Hematopoietic multipotent progenitor cell treated with erythropoietin and hydrocortisone succinate and interleukin-3 and kit ligand, for 15 days (in vitro differentiated cells): ENCODE measurements at regions not wholly inside any gene's neighbourhood (a gene's known extent, or its start where the extent isn't known, plus 50 kb on each side); places are given as distances from the start of the nearest gene placed in this dataset.

ENCODE experiments used
- DNase-seq: peaks from one replicate; pipeline ENCODE4 v3.0.0-alpha.2; 2015; ENCODE audit warnings: low spot score

GRCh38 chr4:54915276-54915675, 210.1 kb downstream of the KDR start:
- no peak for DNase-seq

- no peak for DNase-seq
Observed at GRCh38 chr4:54914781-54915180, 210.6 kb downstream of the KDR start.

GRCh38 chr4:54913751-54914526, 211.5 kb downstream of the KDR start:
- no peak for DNase-seq

- DNase-seq = no peak
Observed at GRCh38 chr4:54912155-54912554, 213.2 kb downstream of the KDR start.

- no peak for DNase-seq
Observed at GRCh38 chr4:54909961-54910360, 215.4 kb downstream of the KDR start.

GRCh38 chr4:54908763-54909162, 216.6 kb downstream of the KDR start:
- no peak for DNase-seq

- DNase-seq = no peak
Observed at GRCh38 chr4:54904953-54905352, 220.4 kb downstream of the KDR start.

GRCh38 chr4:54902976-54903375, 222.4 kb downstream of the KDR start:
- DNase-seq = no peak

- no peak for DNase-seq
Observed at GRCh38 chr4:54902271-54902670, 223.1 kb downstream of the KDR start.

GRCh38 chr4:54901202-54901601, 224.2 kb downstream of the KDR start:
- no peak for DNase-seq

- no peak for DNase-seq
Observed at GRCh38 chr4:54898656-54899340, 226.6 kb downstream of the KDR start.

GRCh38 chr4:54898056-54898562, 227.3 kb downstream of the KDR start:
- no peak for DNase-seq

- DNase-seq = no peak
Observed at GRCh38 chr4:54897590-54897989, 227.8 kb downstream of the KDR start.

- no peak for DNase-seq
Observed at GRCh38 chr4:54882616-54883015, 224.9 kb downstream of the KIT start.

- no peak for DNase-seq
Observed at GRCh38 chr4:54879576-54879975, 221.8 kb downstream of the KIT start.

- no peak for DNase-seq
Observed at GRCh38 chr4:54877006-54877405, 219.2 kb downstream of the KIT start.

GRCh38 chr4:54872261-54872660, 214.5 kb downstream of the KIT start:
- no peak for DNase-seq

- no peak for DNase-seq
Observed at GRCh38 chr4:54863571-54864255, 206.0 kb downstream of the KIT start.

- DNase-seq = no peak
Observed at GRCh38 chr4:54861201-54861600, 203.4 kb downstream of the KIT start.

GRCh38 chr4:54855191-54855854, 197.6 kb downstream of the KIT start:
- DNase-seq = no peak

GRCh38 chr4:54852602-54853001, 194.8 kb downstream of the KIT start:
- no peak for DNase-seq

GRCh38 chr4:54852054-54852453, 194.3 kb downstream of the KIT start:
- DNase-seq = no peak
